IMR-90 (cell line): ENCODE measurements at regions not wholly inside any gene's neighbourhood (a gene's known extent, or its start where the extent isn't known, plus 50 kb on each side); places are given as distances from the start of the nearest gene placed in this dataset.

Experiments used
- CEBPB ChIP-seq: IDR thresholded peaks from 2 replicates; pipeline ENCODE4 v1.6.1; 2012; ENCODE audit warnings: low read depth, low read length, improper control_type of control experiment
- CTCF ChIP-seq: conservative IDR thresholded peaks from 2 replicates; pipeline ENCODE4 v1.5.1; 2012; ENCODE audit warnings: mild to moderate bottlenecking, low read depth, low read length, improper control_type of control experiment
- ELK1 ChIP-seq: fragments of 150-350 bp; IDR thresholded peaks from 2 replicates; pipeline ENCODE4 v1.6.1; 2016; ENCODE audit warnings: low read depth, mild to moderate bottlenecking, low read length, moderate library complexity, borderline replicate concordance
- MAFK ChIP-seq: IDR thresholded peaks from 2 replicates; pipeline ENCODE4 v1.6.1; 2012; ENCODE audit warnings: low read depth, low read length, improper control_type of control experiment
- MXI1 ChIP-seq: IDR thresholded peaks from 2 replicates; pipeline ENCODE4 v1.6.1; 2012; ENCODE audit warnings: low read depth, mild to moderate bottlenecking, low read length, moderate library complexity, borderline replicate concordance
- POLR2A ChIP-seq: IDR thresholded peaks from 2 replicates; pipeline ENCODE4 v1.6.1; 2012; ENCODE audit warnings: mild to moderate bottlenecking, low read depth, low read length
- RAD21 ChIP-seq: IDR thresholded peaks from 2 replicates; pipeline ENCODE4 v1.6.1; 2012; ENCODE audit warnings: low read length, improper control_type of control experiment
- SMC3 ChIP-seq: fragments of 150-350 bp; IDR thresholded peaks from 2 replicates; pipeline ENCODE4 v1.6.1; 2016; ENCODE audit warnings: low read depth, mild to moderate bottlenecking, antibody characterized with exemption, low read length, moderate library complexity
- USF2 ChIP-seq: fragments of 150-350 bp; IDR thresholded peaks from 2 replicates; pipeline ENCODE4 v1.6.1; 2017; ENCODE audit warnings: mild to moderate bottlenecking, antibody characterized with exemption, low read length, low read depth

DNA sequence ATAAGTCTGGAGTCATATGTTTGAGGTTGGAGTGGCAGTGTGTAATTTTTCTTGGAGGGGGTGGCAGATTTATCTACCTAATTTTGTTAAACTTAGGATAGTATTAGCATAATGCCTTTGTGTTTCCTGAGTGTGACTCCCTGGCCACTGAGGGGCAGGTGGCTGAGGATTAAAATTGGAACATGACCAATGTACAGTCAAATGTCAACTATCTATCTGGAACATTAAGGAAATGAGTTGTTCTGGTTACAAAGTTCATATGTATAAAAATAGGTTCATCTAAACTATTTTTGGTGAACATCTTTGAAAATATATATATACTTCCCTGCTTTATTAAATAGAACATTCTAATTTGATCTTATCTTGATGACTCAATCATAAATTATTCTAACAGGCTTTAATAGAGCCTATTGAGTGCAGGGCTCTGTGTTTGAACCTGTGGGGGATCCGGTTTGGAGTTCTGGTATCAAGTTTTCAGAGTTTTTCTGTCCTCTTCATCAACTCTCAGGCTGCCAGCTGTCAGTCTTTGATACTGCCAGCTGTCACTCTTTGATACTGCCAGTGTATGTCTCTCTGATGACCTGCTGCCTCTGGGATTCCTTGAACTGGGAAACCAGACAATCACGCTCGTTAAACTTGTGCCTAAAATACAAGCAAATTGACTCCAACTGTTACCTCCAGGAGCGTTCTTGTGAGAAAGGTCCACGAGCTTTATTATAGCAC lies 309.6 kb downstream of the METTL15 start:
- TF ChIP-seq CTCF (no peak), POLR2A (no peak), MXI1 (no peak), SMC3 (no peak), RAD21 (no peak), ELK1 (no peak), MAFK (no peak), CEBPB (no peak), USF2 (no peak)
